ENCODE measurements at regions not wholly inside any gene's neighbourhood (a gene's known extent, or its start where the extent isn't known, plus 50 kb on each side); places are given as distances from the start of the nearest gene placed in this dataset.
A peak's percentile ranks its signal among the peaks of the same experiment; 100 is the strongest.
"Not testable (repeated sequence)": the region's sequence is repeated elsewhere in the genome, so short reads cannot be mapped to it uniquely, and the experiment has no call there.

DNA sequence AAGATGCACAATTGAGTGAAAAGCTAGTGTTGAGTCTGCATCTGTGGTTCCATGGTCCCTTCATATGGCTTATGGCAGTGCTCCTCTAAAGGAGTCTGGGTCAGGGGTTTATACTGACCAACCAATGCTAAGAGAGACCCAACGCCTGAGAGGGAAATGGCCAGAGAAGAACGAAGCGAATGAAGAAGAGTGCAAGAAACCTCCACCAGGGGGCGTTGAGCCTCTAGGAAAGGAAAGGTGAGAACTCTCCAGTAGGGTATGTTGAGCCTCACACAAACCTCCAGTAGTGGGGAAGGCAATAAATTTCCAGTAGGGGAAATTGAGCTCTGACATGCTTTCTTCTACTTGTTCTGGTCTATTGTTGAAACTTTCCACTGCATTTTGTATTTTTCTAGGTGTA, 470.6 kb downstream of the PRDM9 start:
- no peak for DNase-seq (ENCODE audit: low read depth in 2 of 2)

GRCh38 chr5:23991406-23991805, 484.0 kb downstream of the PRDM9 start:
- DNase-seq (ENCODE audit: low read depth in 2 of 2) = no peak

DNA sequence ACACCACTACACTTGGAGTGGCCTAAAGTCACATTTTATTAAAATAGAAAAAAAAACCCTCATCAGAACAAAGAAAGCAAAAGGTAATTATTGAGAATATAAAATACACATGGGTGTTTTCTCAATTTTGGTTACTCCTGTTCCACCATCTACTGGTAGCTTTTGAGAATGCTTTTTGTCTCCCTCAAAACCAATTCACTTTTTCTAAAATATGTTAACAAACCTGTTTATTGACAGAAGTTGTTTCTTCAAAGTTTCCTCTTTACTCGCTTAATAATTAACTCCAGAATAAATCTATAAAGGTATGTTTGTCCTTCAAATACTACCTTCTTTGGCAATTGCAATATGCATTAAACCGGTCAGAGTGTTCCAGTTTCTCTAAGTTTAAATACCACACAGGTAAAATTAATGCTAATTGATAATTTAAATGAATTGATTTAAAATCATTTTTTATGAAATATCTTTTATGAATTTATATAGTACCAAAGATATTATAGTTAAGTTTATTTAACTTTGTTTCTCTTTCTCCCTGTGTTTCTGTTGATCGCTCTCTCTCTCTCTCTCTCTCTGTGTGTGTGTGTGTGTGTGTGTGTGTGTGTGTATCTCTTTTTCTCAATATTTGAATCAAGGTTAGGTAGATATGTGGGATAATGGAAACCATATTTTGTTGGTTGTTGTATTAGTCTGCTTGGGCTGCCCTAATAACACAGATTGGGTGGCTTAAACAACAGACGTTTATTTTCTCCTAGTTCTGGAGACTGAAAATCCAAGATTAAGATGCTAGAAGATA, 487.4 kb downstream of the PRDM9 start:
- no peak for DNase-seq (ENCODE audit: low read depth in 2 of 2)

- no peak for DNase-seq (ENCODE audit: low read depth in 2 of 2)
Measured at GRCh38 chr5:23996525-23996924, 489.1 kb downstream of the PRDM9 start.

- DNase-seq (ENCODE audit: low read depth in 2 of 2) = no peak
Measured at GRCh38 chr5:24005384-24005783, 498.0 kb downstream of the PRDM9 start.

- not testable (repeated sequence) for DNase-seq (ENCODE audit: low read depth in 2 of 2)
Measured at GRCh38 chr5:24017710-24018109, 510.3 kb downstream of the PRDM9 start.

DNA sequence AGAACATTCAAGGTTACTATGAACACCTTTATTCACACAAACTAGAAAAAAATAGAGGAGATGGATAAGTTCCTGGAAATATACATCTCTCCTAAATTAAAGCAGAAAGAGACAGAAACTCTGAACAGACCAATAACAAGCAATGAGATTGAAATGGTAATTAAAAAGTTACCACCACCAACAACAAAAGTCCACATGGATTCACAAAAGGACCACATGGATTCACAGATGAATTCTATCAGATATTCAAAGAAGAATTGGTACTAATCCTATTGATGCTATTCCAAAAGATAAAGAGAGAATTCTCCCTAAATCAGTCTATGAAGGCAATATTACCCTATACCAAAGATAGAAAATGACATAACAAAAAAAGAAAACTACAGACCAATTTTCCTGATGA, 518.9 kb downstream of the PRDM9 start:
- DNase-seq (ENCODE audit: low read depth in 2 of 2) = no peak

GRCh38 chr5:24042688-24043087, 535.3 kb downstream of the PRDM9 start:
- DNase-seq (ENCODE audit: low read depth in 2 of 2) = no peak

- DNase-seq (ENCODE audit: low read depth in 2 of 2) = no peak
Measured at GRCh38 chr5:24045046-24045445, 537.6 kb downstream of the PRDM9 start.

GRCh38 chr5:24053737-24054136, 546.3 kb downstream of the PRDM9 start:
- DNase-seq (ENCODE audit: low read depth in 2 of 2) = no peak

DNA sequence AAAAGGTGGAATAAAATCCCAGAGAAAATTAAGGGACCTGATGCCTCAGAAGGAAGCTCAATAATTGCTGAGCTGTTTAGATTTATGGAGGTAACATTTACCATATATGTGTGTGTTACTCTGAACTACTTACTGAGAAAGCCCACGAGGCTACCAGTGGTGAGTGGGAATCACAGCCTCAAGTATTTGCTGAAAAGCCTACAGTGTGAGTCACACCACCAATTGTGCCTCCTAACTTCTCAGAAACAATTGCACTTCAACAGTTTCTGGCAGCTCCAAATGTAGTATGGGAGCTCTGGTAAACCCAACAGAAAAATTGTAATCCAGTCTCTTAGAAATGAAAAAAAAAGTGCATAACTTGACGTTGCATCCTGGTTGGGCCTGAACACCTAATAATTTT, 551.6 kb downstream of the PRDM9 start:
- DNase-seq (ENCODE audit: low read depth in 2 of 2) = no peak

- DNase-seq (ENCODE audit: low read depth in 2 of 2) = no peak
Measured at GRCh38 chr5:24059716-24060115, 552.3 kb downstream of the PRDM9 start.

- DNase-seq (ENCODE audit: low read depth in 2 of 2) = no peak
Measured at GRCh38 chr5:24065779-24066178, 558.4 kb downstream of the PRDM9 start.

- DNase-seq (ENCODE audit: low read depth in 2 of 2) = no peak
Measured at GRCh38 chr5:24067208-24067607, 559.8 kb downstream of the PRDM9 start.

GRCh38 chr5:24068524-24068923, 561.1 kb downstream of the PRDM9 start:
- no peak for DNase-seq (ENCODE audit: low read depth in 2 of 2)

DNA sequence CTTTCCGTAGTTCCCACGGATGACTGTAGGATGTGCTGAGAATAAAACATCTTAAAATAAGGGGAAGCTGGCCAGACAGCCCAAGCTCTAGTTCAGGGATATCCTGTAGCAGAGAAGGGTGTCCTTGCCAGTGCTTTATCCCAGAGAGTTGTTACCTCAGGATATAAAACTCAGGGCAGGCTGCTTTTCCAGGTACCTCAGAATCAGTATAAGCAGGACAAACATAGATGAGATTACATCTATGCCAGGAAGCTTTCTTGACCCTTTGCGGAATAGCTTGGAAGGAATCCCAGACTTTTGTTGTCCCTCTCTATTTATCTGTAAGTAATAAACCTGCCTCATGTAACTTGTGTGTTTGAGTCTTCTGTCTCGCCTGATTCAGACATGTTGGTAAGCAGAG, 565.7 kb downstream of the PRDM9 start:
- no peak for DNase-seq (ENCODE audit: low read depth in 2 of 2)

DNA sequence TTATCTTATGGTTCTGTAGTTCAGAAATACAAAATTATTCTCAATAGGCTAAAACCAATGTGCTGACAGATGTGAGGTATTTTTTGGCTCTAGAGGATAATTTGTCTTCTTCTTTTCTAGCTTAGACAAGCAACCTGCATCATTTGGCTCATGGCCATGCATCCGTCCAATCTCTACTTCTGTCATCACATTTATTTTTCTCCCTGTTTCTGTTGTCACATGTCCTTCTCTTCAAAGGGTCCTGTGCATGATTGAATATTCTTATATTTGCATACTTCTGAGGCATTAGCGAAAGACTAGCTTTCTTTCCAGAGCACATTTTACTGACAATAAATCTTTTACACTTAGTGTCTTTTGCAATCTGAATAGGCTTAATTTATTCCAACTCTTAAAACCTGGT, 564.7 kb downstream of the CDH10 start:
- DNase-seq (ENCODE audit: low read depth in 2 of 2) = peak; percentile 52 to 58

DNA sequence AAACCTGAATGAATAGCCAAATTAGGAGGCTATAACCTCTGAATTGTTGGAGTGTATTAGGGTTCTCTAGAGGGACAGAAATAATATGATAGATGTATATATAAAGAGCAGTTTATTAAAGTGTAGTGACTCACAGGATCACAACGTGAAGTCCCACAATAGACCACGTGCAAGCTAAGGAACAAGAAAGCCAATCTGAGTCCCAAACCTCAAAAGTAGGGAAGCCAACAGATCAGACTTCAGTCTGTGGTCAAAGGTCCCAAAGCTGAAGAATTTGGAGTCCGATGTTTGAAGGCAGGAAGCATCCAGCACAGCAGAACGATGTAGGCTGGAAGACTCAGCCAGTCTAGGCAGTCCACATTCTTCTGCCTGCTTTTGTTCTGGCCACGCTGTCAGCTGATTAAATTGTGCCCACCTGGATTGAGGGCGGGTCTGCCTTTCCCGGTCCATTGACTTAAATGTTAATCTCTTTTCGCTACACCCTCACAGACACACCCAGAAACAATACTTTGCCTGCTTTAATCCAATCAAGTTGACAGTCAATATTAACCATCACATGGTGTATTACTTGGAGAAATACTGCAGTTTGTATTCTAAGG, 550.6 kb downstream of the CDH10 start:
- DNase-seq (ENCODE audit: low read depth in 2 of 2) = no peak

GRCh38 chr5:24102010-24102409, 542.8 kb downstream of the CDH10 start:
- no peak for DNase-seq (ENCODE audit: low read depth in 2 of 2)

- no peak for DNase-seq (ENCODE audit: low read depth in 2 of 2)
Measured at GRCh38 chr5:24103451-24104023, 541.2 kb downstream of the CDH10 start.

DNA sequence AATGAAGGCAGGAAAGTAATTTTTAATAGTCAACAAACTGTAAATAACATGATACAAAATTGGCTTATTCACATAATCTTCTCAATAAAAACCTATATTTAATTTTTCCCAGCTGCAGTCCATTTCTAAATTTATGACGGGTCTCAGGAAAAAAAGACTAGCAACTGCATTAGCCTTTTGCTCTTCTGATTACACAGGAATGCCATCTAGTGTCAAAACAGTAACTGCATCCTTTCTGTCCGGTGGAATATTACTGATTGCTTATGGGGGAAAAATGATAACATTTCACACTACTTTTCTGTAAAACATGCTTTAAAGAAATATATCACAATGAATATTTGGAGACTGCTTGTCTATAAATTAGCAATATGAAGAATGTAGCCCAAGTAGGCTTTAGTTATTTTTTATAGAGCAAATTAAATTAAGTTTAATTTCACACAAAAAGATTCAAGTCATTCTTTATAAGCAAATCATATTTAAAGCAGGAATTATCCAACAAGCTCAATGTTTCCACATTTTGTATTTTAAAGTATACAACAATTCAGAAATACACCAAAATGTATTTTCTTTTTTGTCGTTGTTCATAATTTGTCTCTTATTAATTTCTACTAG, 534.7 kb downstream of the CDH10 start:
- DNase-seq (ENCODE audit: low read depth in 2 of 2) = no peak

DNA sequence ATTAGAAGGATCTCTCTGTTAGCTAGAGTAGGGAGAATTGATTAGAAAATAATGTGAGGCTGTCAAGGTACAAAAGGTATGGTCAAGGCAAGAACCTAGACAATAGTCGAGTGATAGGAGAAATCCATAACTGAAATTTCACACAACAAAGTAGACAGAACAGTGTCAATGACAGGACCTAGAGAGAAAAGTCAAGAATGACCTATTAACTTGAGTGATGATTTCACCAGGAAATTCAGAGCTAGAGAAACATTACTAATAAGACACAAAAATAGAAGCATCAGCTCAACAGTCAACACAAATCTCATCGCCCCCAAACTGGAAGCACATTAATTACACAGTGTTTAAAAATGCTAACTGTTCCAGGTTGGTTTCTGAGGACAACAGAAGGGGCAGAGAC, 532.4 kb downstream of the CDH10 start:
- no peak for DNase-seq (ENCODE audit: low read depth in 2 of 2)

- no peak for DNase-seq (ENCODE audit: low read depth in 2 of 2)
Measured at GRCh38 chr5:24118351-24118750, 526.4 kb downstream of the CDH10 start.

Data from fibroblast of skin of left biceps (primary cell).